ENCODE measurements at regions not wholly inside any gene's neighbourhood (a gene's known extent, or its start where the extent isn't known, plus 50 kb on each side); places are given as distances from the start of the nearest gene placed in this dataset.

GRCh38 chr21:41671212-41671762 lies 95.6 kb downstream of the RIPK4 start:
- no peak for DNase-seq

- DNase-seq: no peak
Measured at GRCh38 chr21:41670056-41670805, 96.6 kb downstream of the RIPK4 start.

GRCh38 chr21:41669533-41669830 lies 97.4 kb downstream of the RIPK4 start:
- DNase-seq: no peak

GRCh38 chr21:41668686-41669532 lies 97.9 kb downstream of the RIPK4 start:
- DNase-seq: no peak

- no peak for DNase-seq
Measured at GRCh38 chr21:41668051-41668541, 98.8 kb downstream of the RIPK4 start.

- no peak for DNase-seq
Measured at GRCh38 chr21:41667136-41667535, 99.7 kb downstream of the RIPK4 start.

- peak; percentile 72 for DNase-seq
Measured at GRCh38 chr21:41666641-41667081, 100.2 kb downstream of the RIPK4 start.

GRCh38 chr21:41665766-41666595 lies 100.9 kb downstream of the RIPK4 start:
- DNase-seq: no peak

GRCh38 chr21:41664881-41665765 lies 101.7 kb downstream of the RIPK4 start:
- DNase-seq: peak; percentile 27

GRCh38 chr21:41663805-41664788 lies 102.8 kb downstream of the RIPK4 start:
- DNase-seq: peak; percentile 92

- no peak for DNase-seq
Measured at GRCh38 chr21:41662761-41663160, 104.1 kb downstream of the RIPK4 start.

GRCh38 chr21:41662161-41662560 lies 104.7 kb downstream of the RIPK4 start:
- no peak for DNase-seq

- no peak for DNase-seq
Measured at GRCh38 chr21:41660748-41661147, 106.1 kb downstream of the RIPK4 start.

- no peak for DNase-seq
Measured at GRCh38 chr21:41659791-41660560, 106.9 kb downstream of the RIPK4 start.

- no peak for DNase-seq
Measured at GRCh38 chr21:41656946-41657525, 109.8 kb downstream of the RIPK4 start.

GRCh38 chr21:41655259-41655658 lies 111.6 kb downstream of the RIPK4 start:
- DNase-seq: peak; percentile 36

- DNase-seq: no peak
Measured at GRCh38 chr21:41653954-41654491, 112.8 kb downstream of the RIPK4 start.

GRCh38 chr21:41653243-41653953 lies 113.5 kb downstream of the RIPK4 start:
- no peak for DNase-seq
